ENCODE measurements at regions not wholly inside any gene's neighbourhood (a gene's known extent, or its start where the extent isn't known, plus 50 kb on each side); places are given as distances from the start of the nearest gene placed in this dataset.

GRCh38 chr9:29648132-29648531, 2074.9 kb upstream of the C9orf72 start:
- Histone ChIP-seq H4K20me1 (replicated peaks in 1 of 2; ENCODE audit: control insufficient read depth in 1 of 2, insufficient read depth in 2 of 2, low read length in 2 of 2) (no peaks in the 10 kb centered on the region), H3K9me3 (ENCODE audit: insufficient read depth in 2 of 2, low read depth in 1 of 2, low read length in 1 of 2) (no peaks in the 10 kb centered on the region), H3K56ac (replicated peaks; ENCODE audit: insufficient read length, low read depth, low read length) (no peak overlapping the region), H2AFZ (ENCODE audit: low read length) (no peak overlapping the region), H4K5ac (ENCODE audit: insufficient read length, low read depth, low read length) (no peak overlapping the region), H3K23ac (ENCODE audit: insufficient read length) (no peak overlapping the region), H3K79me1 (ENCODE audit: low read depth, low read length) (no peaks in the 10 kb centered on the region), H2AK5ac (ENCODE audit: low read depth, low read length) (no peak overlapping the region), H3K4me2 (ENCODE audit: insufficient read depth in 1 of 2, low read depth in 2 of 2, low read length in 2 of 2) (no peak overlapping the region), H2BK12ac (ENCODE audit: low read depth, low read length) (no peak overlapping the region), H3K9ac (replicated peaks in 1 of 4; ENCODE audit: extremely low read depth in 1 of 4, low read depth in 3 of 4, low read length in 3 of 4) (no peak overlapping the region), H3K18ac (ENCODE audit: extremely low read depth, low read length) (no peak overlapping the region), H2BK20ac (ENCODE audit: low read length) (no peak overlapping the region), H3K4me1 (replicated peaks in 1 of 4; ENCODE audit: control insufficient read depth in 3 of 4, insufficient read depth in 4 of 4, low read length in 3 of 4) (no peaks in the 10 kb centered on the region), H2BK15ac (ENCODE audit: low read length) (no peak overlapping the region), H3K4ac (replicated peaks; ENCODE audit: insufficient read length, low read depth, low read length) (no peak overlapping the region), H2BK5ac (ENCODE audit: low read depth, low read length) (no peak overlapping the region), H3K4me3 (ENCODE audit: extremely low read depth in 1 of 4, insufficient read depth in 2 of 4, low read depth in 3 of 4, low read length in 4 of 4) (no peak overlapping the region), H2BK120ac (replicated peaks; ENCODE audit: low read depth, low read length) (no peak overlapping the region), H3K27ac (ENCODE audit: low read depth, low read length) (no peak overlapping the region), H3K79me2 (ENCODE audit: control insufficient read depth in 1 of 2, insufficient read depth in 2 of 2, low read length in 2 of 2) (no peaks in the 10 kb centered on the region), H3K36me3 (ENCODE audit: control insufficient read depth in 2 of 4, insufficient read depth in 4 of 4, low read length in 3 of 4) (no peaks in the 10 kb centered on the region), H4K91ac (replicated peaks; ENCODE audit: insufficient read length, low read length) (no peak overlapping the region), H3K14ac (ENCODE audit: insufficient read length) (no peak overlapping the region), H3K23me2 (ENCODE audit: low read depth, low read length) (no peaks in the 10 kb centered on the region; the same call in 1 of the 2 replicates), H4K8ac (ENCODE audit: extremely low read depth, insufficient read depth, low read length) (no peak overlapping the region), H3K27me3 (replicated peaks in 1 of 4; ENCODE audit: control insufficient read depth in 3 of 4, extremely low read depth in 1 of 4, insufficient read depth in 3 of 4, low read length in 3 of 4) (no peaks in the 10 kb centered on the region)
- POLR2A ChIA-PET (ENCODE audit: partially characterized antibody), result no interaction called here
- FAIRE-seq, result no peak
- no peak for TF ChIP-seq RNF2 (IDR thresholded peaks at IDR 0.05; ENCODE audit: borderline replicate concordance, low read depth, low read length, missing control alignments, poor library complexity, severe bottlenecking)
- TF ChIP-seq POLR2A (IDR thresholded peaks at IDR 0.05; ENCODE audit: control extremely low read depth in 1 of 2, low read depth in 2 of 2, low read length in 2 of 2), result no peak
- TF ChIP-seq CEBPB (IDR thresholded peaks at IDR 0.05; ENCODE audit: low read depth, low read length), result no peak
- no peak for TF ChIP-seq EP300 (IDR thresholded peaks at IDR 0.05; ENCODE audit: borderline replicate concordance in 1 of 2, low read depth in 2 of 2, low read length in 2 of 2)
- no peak for TF ChIP-seq NRF1 (IDR thresholded peaks at IDR 0.05; ENCODE audit: low read depth, low read length)
- no peak for TF ChIP-seq RBBP5 (IDR thresholded peaks at IDR 0.05; ENCODE audit: borderline replicate concordance, low read depth, low read length)
- no peak for TF ChIP-seq KDM5A (IDR thresholded peaks at IDR 0.05; ENCODE audit: low read length)
- TF ChIP-seq MAFK (IDR thresholded peaks at IDR 0.05; ENCODE audit: low read depth, low read length), result no peak
- TF ChIP-seq HDAC6 (IDR thresholded peaks at IDR 0.05; ENCODE audit: low read depth, low read length), result no peak
- TF ChIP-seq NANOG (IDR thresholded peaks at IDR 0.05; ENCODE audit: insufficient read depth, low read depth, low read length, poor library complexity, severe bottlenecking), result no peak
- DNase-seq (ENCODE audit: low read depth in 1 of 2, low spot score in 2 of 2), result no peak
- CTCF ChIA-PET (ENCODE audit: partially characterized antibody), result no interaction called here
